ENCODE measurements at regions not wholly inside any gene's neighbourhood (a gene's known extent, or its start where the extent isn't known, plus 50 kb on each side); places are given as distances from the start of the nearest gene placed in this dataset.

DNA sequence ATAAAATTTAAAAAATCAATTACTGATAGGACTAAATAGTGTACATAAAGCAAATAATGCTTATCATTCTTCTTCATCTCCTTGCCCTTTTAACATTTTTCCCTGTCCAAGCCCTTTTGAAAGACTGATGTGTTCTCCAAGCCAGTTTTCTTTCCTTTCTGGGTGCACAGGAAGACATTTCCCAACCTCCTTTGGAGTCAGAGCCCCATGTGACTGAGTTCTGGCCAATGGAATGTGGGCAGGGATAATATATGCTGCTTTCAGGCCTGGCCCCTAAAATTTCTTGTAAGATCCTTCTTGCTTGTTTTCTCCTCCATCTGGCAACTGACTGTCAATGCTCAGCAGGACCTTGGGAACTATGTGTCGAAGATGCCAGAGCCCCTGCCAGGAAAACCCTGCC, 197.5 kb downstream of the EMX2 start:
- TF ChIP-seq, protein P1, sequence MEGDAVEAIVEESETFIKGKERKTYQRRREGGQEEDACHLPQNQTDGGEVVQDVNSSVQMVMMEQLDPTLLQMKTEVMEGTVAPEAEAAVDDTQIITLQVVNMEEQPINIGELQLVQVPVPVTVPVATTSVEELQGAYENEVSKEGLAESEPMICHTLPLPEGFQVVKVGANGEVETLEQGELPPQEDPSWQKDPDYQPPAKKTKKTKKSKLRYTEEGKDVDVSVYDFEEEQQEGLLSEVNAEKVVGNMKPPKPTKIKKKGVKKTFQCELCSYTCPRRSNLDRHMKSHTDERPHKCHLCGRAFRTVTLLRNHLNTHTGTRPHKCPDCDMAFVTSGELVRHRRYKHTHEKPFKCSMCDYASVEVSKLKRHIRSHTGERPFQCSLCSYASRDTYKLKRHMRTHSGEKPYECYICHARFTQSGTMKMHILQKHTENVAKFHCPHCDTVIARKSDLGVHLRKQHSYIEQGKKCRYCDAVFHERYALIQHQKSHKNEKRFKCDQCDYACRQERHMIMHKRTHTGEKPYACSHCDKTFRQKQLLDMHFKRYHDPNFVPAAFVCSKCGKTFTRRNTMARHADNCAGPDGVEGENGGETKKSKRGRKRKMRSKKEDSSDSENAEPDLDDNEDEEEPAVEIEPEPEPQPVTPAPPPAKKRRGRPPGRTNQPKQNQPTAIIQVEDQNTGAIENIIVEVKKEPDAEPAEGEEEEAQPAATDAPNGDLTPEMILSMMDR (conservative IDR thresholded peaks at IDR 0.05 in 1 of 2, IDR thresholded peaks at IDR 0.05 in 1 of 2; ENCODE audit: low read depth in 1 of 2, low read length in 2 of 2), result no peak
- TF ChIP-seq EZH2 (IDR thresholded peaks at IDR 0.05; ENCODE audit: low read length, missing control alignments), result no peak
